HEK293T (cell line): ENCODE measurements at regions not wholly inside any gene's neighbourhood (a gene's known extent, or its start where the extent isn't known, plus 50 kb on each side); places are given as distances from the start of the nearest gene placed in this dataset.

ENCODE experiments used
- ARNT ChIP-seq: fragments of 450-650 bp; IDR thresholded peaks from 2 replicates; pipeline ENCODE4 v1.6.1; 2017; ENCODE audit warnings: mild to moderate bottlenecking
- BHLHE40 ChIP-seq: fragments of 450-650 bp; IDR thresholded peaks from 2 replicates; pipeline ENCODE4 v1.6.1; 2016; ENCODE audit warnings: mild to moderate bottlenecking, moderate library complexity, borderline replicate concordance
- CTBP1 ChIP-seq: fragments of 450-650 bp; IDR thresholded peaks from 2 replicates; pipeline ENCODE4 v1.6.1; 2016; ENCODE audit warnings: borderline replicate concordance
- ELF4 ChIP-seq: fragments of 450-650 bp; IDR thresholded peaks from 2 replicates; pipeline ENCODE4 v1.6.1; 2017; ENCODE audit warnings: antibody characterized with exemption
- FOXA1 ChIP-seq: fragments of 450-650 bp; IDR thresholded peaks from 2 replicates; pipeline ENCODE4 v1.6.1; 2016; ENCODE audit warnings: mild to moderate bottlenecking
- FOXM1 ChIP-seq: fragments of 450-650 bp; IDR thresholded peaks from 2 replicates; pipeline ENCODE4 v1.6.1; 2017; ENCODE audit warnings: mild to moderate bottlenecking, borderline replicate concordance
- HDGF ChIP-seq: fragments of 450-650 bp; IDR thresholded peaks from 2 replicates; pipeline ENCODE4 v1.6.1; 2017; ENCODE audit warnings: antibody characterized with exemption, borderline replicate concordance
- NFRKB ChIP-seq: fragments of 450-650 bp; IDR thresholded peaks from 2 replicates; pipeline ENCODE4 v1.6.1; 2016; ENCODE audit warnings: mild to moderate bottlenecking, moderate library complexity
- SP1 ChIP-seq: fragments of 450-650 bp; IDR thresholded peaks from 2 replicates; pipeline ENCODE4 v1.6.1; 2017
- SUZ12 ChIP-seq: fragments of 450-650 bp; IDR thresholded peaks from 2 replicates; pipeline ENCODE4 v1.6.1; 2016; ENCODE audit warnings: mild to moderate bottlenecking
- TARDBP ChIP-seq: fragments of 450-650 bp; IDR thresholded peaks from 2 replicates; pipeline ENCODE4 v1.6.1; 2016
- ZNF384 ChIP-seq: fragments of 450-650 bp; IDR thresholded peaks from 2 replicates; pipeline ENCODE4 v1.6.1; 2016
- TF ChIP-seq, protein P1 (sequence below): fragments of 450-650 bp; IDR thresholded peaks from 2 replicates; pipeline ENCODE4 v1.6.1; 2016

DNA sequence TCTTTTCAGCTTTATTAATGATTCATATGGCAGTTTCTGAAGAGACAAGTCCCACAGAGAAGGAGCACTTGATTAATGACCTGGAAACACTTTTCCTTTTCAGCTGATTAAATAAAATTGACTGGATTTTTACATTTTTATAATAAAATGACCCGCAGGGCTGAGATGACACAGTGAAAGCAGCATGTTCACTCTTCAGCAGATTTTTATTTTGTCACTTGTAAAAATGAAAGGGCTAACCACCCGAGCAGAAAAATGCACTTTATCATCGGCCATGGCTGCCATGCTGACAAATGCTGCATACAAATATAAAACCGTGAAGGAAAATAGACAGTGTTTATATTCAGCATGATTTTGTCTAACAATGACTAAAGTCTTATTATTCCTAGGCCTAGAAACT, 321.6 kb upstream of the ITGA1 start:
- no peak for TF ChIP-seq TARDBP
- no peak for TF ChIP-seq BHLHE40
- TF ChIP-seq FOXA1 = no peak
- no peak for TF ChIP-seq ARNT
- TF ChIP-seq ZNF384 = no peak
- TF ChIP-seq FOXM1 = no peak
- TF ChIP-seq ELF4 = no peak
- TF ChIP-seq HDGF = no peak
- no peak for TF ChIP-seq CTBP1
- TF ChIP-seq, protein P1, sequence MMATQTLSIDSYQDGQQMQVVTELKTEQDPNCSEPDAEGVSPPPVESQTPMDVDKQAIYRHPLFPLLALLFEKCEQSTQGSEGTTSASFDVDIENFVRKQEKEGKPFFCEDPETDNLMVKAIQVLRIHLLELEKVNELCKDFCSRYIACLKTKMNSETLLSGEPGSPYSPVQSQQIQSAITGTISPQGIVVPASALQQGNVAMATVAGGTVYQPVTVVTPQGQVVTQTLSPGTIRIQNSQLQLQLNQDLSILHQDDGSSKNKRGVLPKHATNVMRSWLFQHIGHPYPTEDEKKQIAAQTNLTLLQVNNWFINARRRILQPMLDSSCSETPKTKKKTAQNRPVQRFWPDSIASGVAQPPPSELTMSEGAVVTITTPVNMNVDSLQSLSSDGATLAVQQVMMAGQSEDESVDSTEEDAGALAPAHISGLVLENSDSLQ = no peak
- no peak for TF ChIP-seq SUZ12
- TF ChIP-seq SP1 = no peak
- no peak for TF ChIP-seq NFRKB
